ENCODE measurements at regions not wholly inside any gene's neighbourhood (a gene's known extent, or its start where the extent isn't known, plus 50 kb on each side); places are given as distances from the start of the nearest gene placed in this dataset.

DNA sequence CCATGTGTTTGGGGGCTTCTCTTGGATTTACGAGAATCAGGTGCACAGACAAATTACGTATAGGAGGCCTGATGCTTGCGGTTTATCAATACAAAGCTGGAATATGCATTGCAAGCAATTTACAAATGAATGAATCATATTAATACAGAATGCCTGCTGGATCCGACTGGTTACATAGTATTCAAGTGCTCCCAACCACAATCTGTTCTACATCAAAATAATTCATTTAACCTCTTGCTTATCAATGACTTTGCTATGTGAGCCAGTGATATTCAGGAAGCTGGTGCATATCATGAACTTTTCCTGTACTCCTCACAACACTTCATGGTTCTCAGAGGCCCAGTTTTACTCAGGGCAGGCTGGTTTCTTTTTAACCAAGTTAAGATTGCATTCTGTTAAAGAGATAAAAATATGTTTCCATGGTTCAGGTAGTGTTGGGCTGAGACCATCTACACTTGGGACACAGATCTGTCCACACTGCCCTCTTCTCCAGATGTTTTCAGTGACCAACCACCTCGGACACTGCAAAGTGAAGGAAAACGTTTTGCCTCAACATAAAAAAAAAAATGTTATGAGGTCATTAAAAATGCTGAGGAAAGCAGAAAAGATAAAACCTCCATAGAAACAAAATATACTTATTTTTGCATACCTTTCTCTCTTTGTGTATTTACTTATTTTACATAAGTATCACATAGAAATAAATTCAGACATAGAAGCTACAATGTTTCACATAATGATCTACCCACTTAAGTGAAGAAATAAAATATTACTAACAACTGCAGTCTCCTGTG lies 200.1 kb upstream of the VCX3A start:
- TF ChIP-seq TAF1 (IDR thresholded peaks at IDR 0.05; ENCODE audit: borderline replicate concordance, low read depth, low read length) (no peak), POLR2AphosphoS5 (IDR thresholded peaks at IDR 0.05; ENCODE audit: low read depth, low read length) (no peak)
- no peak for DNase-seq (ENCODE audit: insufficient read length)
- no peak for FAIRE-seq

DNA sequence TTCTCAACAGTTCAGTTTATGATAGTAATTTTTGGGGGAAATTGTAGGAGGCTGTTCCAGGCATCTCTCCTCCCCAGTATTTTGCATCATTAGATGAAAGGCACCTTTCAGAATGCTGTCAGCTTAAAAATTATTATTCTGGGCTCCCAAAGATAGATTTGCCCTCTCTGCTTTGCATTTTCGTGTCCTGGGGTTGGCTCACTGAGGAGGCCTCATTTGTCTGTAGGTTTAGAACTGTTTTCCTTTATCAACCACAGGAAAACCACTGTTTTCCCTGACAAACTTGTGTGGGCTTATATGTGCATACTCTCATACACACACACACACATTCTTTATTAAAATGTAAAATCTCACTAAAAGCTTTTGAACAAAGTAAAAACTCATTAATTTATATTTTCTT lies 197.2 kb upstream of the VCX3A start:
- TF ChIP-seq POLR2AphosphoS5 (IDR thresholded peaks at IDR 0.05; ENCODE audit: low read depth, low read length) = no peak
- no peak for TF ChIP-seq POLR2A (IDR thresholded peaks at IDR 0.05; ENCODE audit: low read depth, low read length)
- no peak for TF ChIP-seq TAF1 (IDR thresholded peaks at IDR 0.05; ENCODE audit: borderline replicate concordance, low read depth, low read length)

DNA sequence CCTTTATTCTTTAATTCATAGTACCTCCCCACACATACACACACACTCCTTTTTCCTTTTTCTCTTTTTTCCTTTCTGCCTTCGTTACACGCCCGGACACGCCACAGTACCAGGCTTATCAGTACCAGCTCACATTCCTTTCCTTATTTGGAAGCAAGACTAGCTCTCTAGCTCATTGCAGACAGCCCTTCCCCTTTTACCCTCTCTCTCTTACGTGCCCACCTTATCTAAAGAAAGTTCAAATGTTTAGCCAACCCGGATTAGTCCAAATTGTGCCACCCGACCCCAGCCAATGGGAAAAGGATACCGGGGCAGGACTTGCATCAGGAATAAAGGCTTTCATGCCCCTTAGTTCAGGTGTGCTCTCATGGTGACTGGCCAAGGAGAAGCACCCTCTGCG lies 194.7 kb upstream of the VCX3A start:
- no peak for FAIRE-seq
- TF ChIP-seq POLR2A (IDR thresholded peaks at IDR 0.05; ENCODE audit: low read depth, low read length) (no peak), TAF1 (IDR thresholded peaks at IDR 0.05; ENCODE audit: borderline replicate concordance, low read depth, low read length) (no peak), POLR2AphosphoS5 (IDR thresholded peaks at IDR 0.05; ENCODE audit: low read depth, low read length) (no peak)
- no peak for DNase-seq (ENCODE audit: insufficient read length)

More for the DNA sequence above, 197.2 kb upstream of the VCX3A start:
- FAIRE-seq (no peak), DNase-seq (ENCODE audit: insufficient read length) (no peak)

DNA sequence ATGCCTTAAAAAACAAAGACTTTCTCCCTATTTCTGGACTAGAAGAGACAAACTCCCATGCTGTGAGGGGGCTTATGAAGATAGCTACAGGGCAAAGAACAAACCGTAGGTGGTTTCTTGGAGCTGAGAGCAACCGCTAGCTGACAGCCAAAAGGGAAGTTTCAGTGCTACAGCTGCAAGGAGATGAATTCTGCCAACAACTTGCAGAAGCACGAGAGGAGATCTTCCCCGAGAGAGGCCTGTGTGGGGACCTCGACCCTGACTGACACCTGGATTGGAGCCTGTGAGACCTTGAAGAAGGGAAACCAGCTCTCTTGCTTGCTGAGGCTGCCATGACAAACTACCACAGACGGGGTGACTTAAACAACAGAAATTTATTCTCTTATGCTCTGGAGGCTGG lies 183.8 kb upstream of the VCX3A start:
- DNase-seq (ENCODE audit: insufficient read length) (no peak), FAIRE-seq (no peak)
- TF ChIP-seq POLR2AphosphoS5 (IDR thresholded peaks at IDR 0.05; ENCODE audit: low read depth, low read length) = no peak
- no peak for TF ChIP-seq TAF1 (IDR thresholded peaks at IDR 0.05; ENCODE audit: borderline replicate concordance, low read depth, low read length)
- TF ChIP-seq POLR2A (IDR thresholded peaks at IDR 0.05; ENCODE audit: low read depth, low read length) = no peak

DNA sequence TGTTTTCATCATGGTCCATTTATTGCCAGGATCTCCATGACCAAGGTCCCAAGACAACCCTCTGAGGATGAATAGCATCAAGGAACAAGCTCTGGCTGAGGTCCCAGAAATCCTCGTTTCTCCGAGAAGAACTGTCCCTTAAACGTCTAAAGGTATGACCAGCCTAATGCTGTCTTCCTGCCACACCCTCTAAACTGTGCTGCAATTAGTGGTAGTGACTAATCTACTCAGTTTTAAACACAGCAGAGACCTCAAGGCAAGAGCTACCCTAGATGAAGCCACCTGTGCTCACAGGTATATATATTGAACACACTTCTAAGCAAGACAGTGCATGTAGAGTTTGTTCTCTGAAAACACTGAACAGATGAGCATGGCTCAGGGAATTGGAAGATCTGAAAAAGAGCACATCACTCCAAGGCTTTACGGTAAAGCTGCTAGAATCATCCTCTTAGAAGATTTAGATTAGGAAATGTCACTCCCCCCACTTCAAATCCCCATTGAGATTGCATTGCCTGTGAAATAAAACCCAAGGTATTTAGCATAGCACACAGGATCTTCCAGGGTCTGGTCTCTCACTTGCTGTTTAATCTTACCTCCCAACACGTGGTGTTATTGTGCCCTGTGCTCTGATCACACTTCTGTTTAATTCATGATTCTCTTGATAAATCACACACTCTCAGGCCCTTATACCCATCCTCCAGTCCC lies 173.9 kb upstream of the VCX3A start:
- TF ChIP-seq POLR2AphosphoS5 (IDR thresholded peaks at IDR 0.05; ENCODE audit: low read depth, low read length) (no peak), TAF1 (IDR thresholded peaks at IDR 0.05; ENCODE audit: borderline replicate concordance, low read depth, low read length) (no peak), POLR2A (IDR thresholded peaks at IDR 0.05; ENCODE audit: low read depth, low read length) (no peak)
- DNase-seq (ENCODE audit: insufficient read length) (no peak), FAIRE-seq (no peak)

DNA sequence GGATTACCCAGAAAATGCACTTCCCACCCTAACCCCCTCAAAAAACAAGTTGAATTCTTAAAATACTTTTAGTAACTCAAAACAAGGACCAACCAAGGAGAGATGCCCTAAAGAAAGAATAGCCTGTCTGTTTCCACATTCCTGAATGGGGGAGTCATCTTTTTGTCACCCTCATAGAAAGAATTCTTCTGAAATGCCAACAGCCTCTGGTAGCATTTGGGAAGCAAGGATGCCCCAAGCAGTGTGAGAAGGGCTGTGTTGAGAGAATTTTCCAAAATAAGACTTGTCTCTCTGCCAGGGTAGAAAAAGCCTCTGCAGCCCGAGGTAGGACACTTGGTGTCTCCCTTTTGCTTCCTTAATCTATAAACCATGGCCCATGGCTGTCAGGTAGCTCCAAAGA lies 173.1 kb upstream of the VCX3A start:
- TF ChIP-seq TAF1 (IDR thresholded peaks at IDR 0.05; ENCODE audit: borderline replicate concordance, low read depth, low read length) (no peak), POLR2A (IDR thresholded peaks at IDR 0.05; ENCODE audit: low read depth, low read length) (no peak), POLR2AphosphoS5 (IDR thresholded peaks at IDR 0.05; ENCODE audit: low read depth, low read length) (no peak)
- no peak for FAIRE-seq
- DNase-seq (ENCODE audit: insufficient read length) = no peak

DNA sequence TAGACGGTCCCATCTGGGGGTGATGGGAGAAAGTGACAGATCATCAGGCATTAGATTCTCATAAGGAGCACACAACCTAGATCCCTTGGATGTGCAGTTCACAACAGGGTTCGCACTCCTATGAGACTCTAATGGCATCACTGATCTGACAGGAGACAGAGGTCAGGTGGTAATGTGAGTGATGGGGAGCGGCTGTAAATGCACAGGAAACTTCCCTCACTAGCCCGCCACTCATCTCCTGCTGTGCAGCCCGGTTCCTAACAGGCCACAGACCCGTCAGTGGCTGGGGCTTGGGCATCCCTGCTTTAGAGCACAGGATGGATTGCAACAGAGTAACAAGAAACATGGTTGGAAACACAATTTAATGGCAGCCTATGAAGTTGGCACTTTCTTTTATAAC lies 172.6 kb upstream of the VCX3A start:
- FAIRE-seq (no peak), DNase-seq (ENCODE audit: insufficient read length) (no peak)
- TF ChIP-seq POLR2A (IDR thresholded peaks at IDR 0.05; ENCODE audit: low read depth, low read length) (no peak), TAF1 (IDR thresholded peaks at IDR 0.05; ENCODE audit: borderline replicate concordance, low read depth, low read length) (no peak), POLR2AphosphoS5 (IDR thresholded peaks at IDR 0.05; ENCODE audit: low read depth, low read length) (no peak)

DNA sequence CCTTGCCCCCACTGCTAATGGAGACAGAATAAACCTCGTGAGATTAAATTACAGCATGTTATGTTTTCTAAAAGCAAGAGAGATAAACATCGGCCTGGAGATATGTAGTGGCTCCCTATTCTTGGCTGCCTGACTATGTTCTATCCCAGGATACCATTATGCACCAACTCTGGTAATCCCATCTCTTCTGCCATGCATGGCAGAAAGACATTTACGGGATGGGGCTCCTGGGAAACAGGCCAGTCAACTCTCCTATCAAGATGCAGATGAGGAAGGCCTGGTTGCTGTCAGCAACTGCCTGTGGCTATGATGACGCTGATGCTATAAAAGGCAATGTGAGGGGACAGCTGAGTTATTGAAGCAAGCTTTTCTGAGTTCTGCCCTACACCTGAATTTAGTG lies 166.2 kb upstream of the VCX3A start:
- DNase-seq (ENCODE audit: insufficient read length) (no peak), FAIRE-seq (no peak)
- TF ChIP-seq POLR2A (IDR thresholded peaks at IDR 0.05; ENCODE audit: low read depth, low read length) = no peak
- TF ChIP-seq TAF1 (IDR thresholded peaks at IDR 0.05; ENCODE audit: borderline replicate concordance, low read depth, low read length) = no peak

DNA sequence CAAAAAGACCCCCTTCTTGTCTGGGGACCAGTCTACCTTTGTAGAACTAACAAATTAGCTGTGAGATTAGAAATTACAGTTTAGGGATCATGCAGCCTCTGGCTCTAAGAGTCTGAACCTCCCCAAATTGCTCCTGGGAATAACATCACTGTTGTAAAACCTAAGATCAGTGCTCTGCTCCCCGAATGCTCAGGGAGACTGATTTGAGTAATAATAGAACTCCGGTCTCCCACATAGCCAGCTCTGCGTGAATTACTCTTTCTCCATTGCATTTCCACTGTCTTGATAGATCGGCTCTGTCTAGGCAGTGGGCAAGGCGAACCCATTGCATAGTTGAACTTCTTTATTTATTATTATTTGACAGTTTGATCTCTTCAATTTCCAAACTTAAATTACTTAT lies 160.8 kb upstream of the VCX3A start:
- no peak for TF ChIP-seq POLR2AphosphoS5 (IDR thresholded peaks at IDR 0.05; ENCODE audit: low read depth, low read length)
- no peak for TF ChIP-seq TAF1 (IDR thresholded peaks at IDR 0.05; ENCODE audit: borderline replicate concordance, low read depth, low read length)
- TF ChIP-seq POLR2A (IDR thresholded peaks at IDR 0.05; ENCODE audit: low read depth, low read length) = no peak
- FAIRE-seq (no peak), DNase-seq (ENCODE audit: insufficient read length) (no peak)

DNA sequence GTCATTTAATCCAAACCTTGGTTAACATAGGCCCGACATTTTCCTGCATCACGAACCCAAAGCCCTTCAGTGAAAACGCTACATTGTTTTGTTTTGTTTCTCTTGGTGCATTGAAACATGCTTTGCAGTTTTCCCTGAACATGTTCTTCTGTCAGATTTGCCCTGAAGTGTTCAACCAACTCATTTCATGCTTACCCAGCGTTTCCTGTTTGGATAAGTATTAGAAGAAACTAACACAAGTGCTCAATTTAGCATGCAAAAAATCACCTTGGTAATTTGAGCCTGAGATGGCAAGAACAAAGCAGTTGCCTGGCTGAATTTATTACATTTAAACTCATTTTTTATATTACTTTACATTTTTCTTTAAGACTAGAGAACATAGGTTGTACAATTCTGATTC lies 160.1 kb upstream of the VCX3A start:
- no peak for DNase-seq (ENCODE audit: insufficient read length)
- FAIRE-seq = peak; percentile 71
- TF ChIP-seq TAF1 (IDR thresholded peaks at IDR 0.05; ENCODE audit: borderline replicate concordance, low read depth, low read length) = no peak
- TF ChIP-seq POLR2A (IDR thresholded peaks at IDR 0.05; ENCODE audit: low read depth, low read length) = no peak
- no peak for TF ChIP-seq POLR2AphosphoS5 (IDR thresholded peaks at IDR 0.05; ENCODE audit: low read depth, low read length)

DNA sequence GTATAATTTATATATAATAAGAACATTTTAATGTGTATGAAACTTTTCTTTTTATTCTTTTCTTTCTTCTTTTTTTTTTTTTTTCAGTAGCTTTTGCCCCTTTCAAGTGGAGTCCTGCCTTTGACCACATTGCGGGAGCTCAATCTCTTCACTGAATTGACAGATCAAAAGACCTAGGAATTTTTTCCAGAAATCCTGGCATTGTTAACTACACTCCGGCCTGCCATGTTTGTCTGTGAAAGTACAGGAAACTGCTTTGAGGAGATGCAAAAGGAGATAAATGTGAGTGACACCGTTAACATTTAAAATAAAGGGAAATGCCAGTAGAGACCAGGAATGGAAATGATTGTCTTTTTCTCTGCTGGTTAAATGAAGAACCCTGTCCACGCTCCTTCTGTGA lies 159.3 kb upstream of the VCX3A start:
- DNase-seq (ENCODE audit: insufficient read length) (no peak), FAIRE-seq (no peak)
- TF ChIP-seq POLR2A (IDR thresholded peaks at IDR 0.05; ENCODE audit: low read depth, low read length) (no peak), POLR2AphosphoS5 (IDR thresholded peaks at IDR 0.05; ENCODE audit: low read depth, low read length) (no peak), TAF1 (IDR thresholded peaks at IDR 0.05; ENCODE audit: borderline replicate concordance, low read depth, low read length) (no peak)

DNA sequence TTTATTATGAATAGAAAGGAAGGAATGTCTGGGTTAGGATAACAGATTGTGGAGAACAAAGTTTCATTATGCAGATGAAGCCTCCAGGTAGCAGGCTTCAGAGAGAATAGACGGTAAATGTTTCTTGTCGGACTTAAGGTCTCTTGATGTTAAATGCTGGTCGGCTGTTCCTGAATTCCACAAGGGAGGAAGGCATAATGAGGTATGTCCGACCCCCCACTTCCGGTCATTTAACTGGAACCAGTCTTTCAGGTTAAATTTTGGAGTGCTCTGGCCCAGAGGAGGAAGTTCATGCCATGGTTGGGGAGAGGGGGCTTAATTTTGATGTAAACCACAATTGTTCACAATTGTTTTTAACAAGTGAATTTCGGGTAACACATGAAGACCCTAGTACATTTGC lies 158.1 kb upstream of the VCX3A start:
- FAIRE-seq = no peak
- no peak for DNase-seq (ENCODE audit: insufficient read length)
- TF ChIP-seq POLR2A (IDR thresholded peaks at IDR 0.05; ENCODE audit: low read depth, low read length) (no peak), TAF1 (IDR thresholded peaks at IDR 0.05; ENCODE audit: borderline replicate concordance, low read depth, low read length) (no peak), POLR2AphosphoS5 (IDR thresholded peaks at IDR 0.05; ENCODE audit: low read depth, low read length) (no peak)
